Aorta (tissue), 5 donors: ENCODE measurements at regions not wholly inside any gene's neighbourhood (a gene's known extent, or its start where the extent isn't known, plus 50 kb on each side); places are given as distances from the start of the nearest gene placed in this dataset.

Source experiments
- ATAC-seq: fragments of 200-7000 bp; cut with Tn5 transposase; one replicate; pipeline ENCODE4 v1.9.1; 2022; ENCODE audit warnings: moderate library complexity; ENCODE audit not compliant: low FRiP score
- DNase-seq, 2 donors: peaks; one replicate each; pipeline ENCODE4 v3.0.0-alpha.2; 2020
- H3K27ac ChIP-seq, 2 donors: one replicate each; pipeline ENCODE4 v1.5.1; 2013; ENCODE audit warnings: low read length in 2 of 2, mild to moderate bottlenecking in 2 of 2, moderate library complexity in 2 of 2, control low read depth in 1 of 2, inconsistent platforms in 1 of 2, low read depth in 1 of 2
- H3K27me3 ChIP-seq, 2 donors: one replicate each; pipeline ENCODE4 v1.6.1; 2013; ENCODE audit warnings: control low read depth in 1 of 2, low read length in 1 of 2, mild to moderate bottlenecking in 1 of 2, moderate library complexity in 1 of 2; ENCODE audit not compliant: insufficient read depth in 2 of 2, control insufficient read depth in 1 of 2
- H3K36me3 ChIP-seq, 2 donors: one replicate each; pipeline ENCODE4 v1.6.1; 2013; ENCODE audit warnings: control low read depth in 1 of 2, low read length in 1 of 2, mild to moderate bottlenecking in 1 of 2; ENCODE audit not compliant: insufficient read depth in 2 of 2, control insufficient read depth in 1 of 2
- H3K4me1 ChIP-seq, 2 donors: one replicate each; pipeline ENCODE4 v1.6.1; 2013; ENCODE audit warnings: low read length in 2 of 2, control low read depth in 1 of 2, mild to moderate bottlenecking in 1 of 2, moderate library complexity in 1 of 2; ENCODE audit not compliant: insufficient read depth in 2 of 2, control insufficient read depth in 1 of 2
- H3K4me3 ChIP-seq, 2 donors: one replicate each; pipeline ENCODE4 v1.5.1; 2013; ENCODE audit warnings: low read length in 2 of 2, control low read depth in 1 of 2, mild to moderate bottlenecking in 1 of 2
- H3K9me3 ChIP-seq: one replicate; pipeline ENCODE4 v1.6.1; 2013; ENCODE audit warnings: mild to moderate bottlenecking, low read length; ENCODE audit not compliant: control insufficient read depth
- WGBS, 2 donors: extraction: QIAGEN DNeasy Blood & Tissue Kit; methylation state at CpG; one replicate each; pipeline ENCODE4 v1.1.7; 2013; 5-methylcytosine and 5-hydroxymethylcytosine counted together
- intact Hi-C, 2 donors: fragments of 100-400 bp; cut with DNase I; formaldehyde crosslinking; loops; one replicate each; pipeline versions ENCODE4 v1.14.2 to v1.15.0; 2022
- donor health status: healthy with polysubstance abuse.
- donor health status: Bipolar disorder and iron deficiency.
- donor health status: DM: no; HTN: no; CAD: no.
- donor health status: DM: no; HTN: no; CAD: no.
- donor health status: DM: yes; HTN: yes; CAD: no.

GRCh38 chr3:13704174-13704573, 155.2 kb downstream of the FBLN2 start:
- H3K27me3 ChIP-seq: no peaks in the 10 kb centered on the region
- no peak overlapping the region for H3K27ac ChIP-seq
- no peaks in the 10 kb centered on the region for H3K4me1 ChIP-seq
- DNase-seq: no peak
- no peaks in the 10 kb centered on the region for H3K9me3 ChIP-seq
- 89 to 91% methylated on average over 6 of the region's 6 CpGs for WGBS, 2 donors
- intact Hi-C loops: no loop called here
- H3K36me3 ChIP-seq: no peaks in the 10 kb centered on the region
- no peak for ATAC-seq
- no peak overlapping the region for H3K4me3 ChIP-seq

GRCh38 chr3:13703071-13703470, 154.1 kb downstream of the FBLN2 start:
- H3K9me3 ChIP-seq: no peaks in the 10 kb centered on the region
- no peaks in the 10 kb centered on the region for H3K27me3 ChIP-seq
- ATAC-seq (no peak), DNase-seq (peak; percentile 12 to 41)
- intact Hi-C loops: no loop called here
- no peak overlapping the region for H3K27ac ChIP-seq
- WGBS, 2 donors: 83 to 86% methylated on average over 5 of the region's 5 CpGs
- H3K4me1 ChIP-seq: no peaks in the 10 kb centered on the region
- H3K36me3 ChIP-seq: no peaks in the 10 kb centered on the region
- H3K4me3 ChIP-seq: no peak overlapping the region

- peak; percentile 13 to 39 for DNase-seq
- no peaks in the 10 kb centered on the region for H3K27me3 ChIP-seq
- no peaks in the 10 kb centered on the region for H3K4me1 ChIP-seq
- no peak for ATAC-seq
- intact Hi-C loops: no loop called here
- H3K9me3 ChIP-seq: no peaks in the 10 kb centered on the region
- no peak overlapping the region for H3K27ac ChIP-seq
- 82 to 95% methylated on average over 7 of the region's 7 CpGs for WGBS, 2 donors
- no peaks in the 10 kb centered on the region for H3K36me3 ChIP-seq
- no peak overlapping the region for H3K4me3 ChIP-seq
Observed at GRCh38 chr3:13702286-13702685, 153.4 kb downstream of the FBLN2 start.

- intact Hi-C loops: no loop called here
- Histone ChIP-seq H3K4me1 (no peaks in the 10 kb centered on the region), H3K4me3 (no peak overlapping the region), H3K36me3 (no peaks in the 10 kb centered on the region), H3K27me3 (no peaks in the 10 kb centered on the region), H3K27ac (no peak overlapping the region), H3K9me3 (no peaks in the 10 kb centered on the region)
- DNase-seq (peak; percentile 25 to 35), ATAC-seq (no peak)
- 75% methylated on average over 8 of the region's 8 CpGs for WGBS, 2 donors
Observed at GRCh38 chr3:13700889-13701288, 152.0 kb downstream of the FBLN2 start.

GRCh38 chr3:13700362-13700761, 151.4 kb downstream of the FBLN2 start:
- Histone ChIP-seq H3K36me3 (no peaks in the 10 kb centered on the region), H3K4me3 (no peak overlapping the region), H3K4me1 (no peaks in the 10 kb centered on the region), H3K9me3 (no peaks in the 10 kb centered on the region), H3K27ac (no peak overlapping the region), H3K27me3 (no peaks in the 10 kb centered on the region)
- DNase-seq (peak; percentile 21 to 54), ATAC-seq (no peak)
- intact Hi-C loops: no loop called here
- WGBS, 2 donors: 35 to 38% methylated on average over 7 of the region's 7 CpGs

GRCh38 chr3:13696699-13697098, 147.8 kb downstream of the FBLN2 start:
- Histone ChIP-seq H3K27me3 (no peaks in the 10 kb centered on the region), H3K36me3 (no peaks in the 10 kb centered on the region), H3K4me3 (no peak overlapping the region), H3K27ac (no peak overlapping the region), H3K9me3 (peaks cover 3% of the 10 kb centered on the region), H3K4me1 (no peaks in the 10 kb centered on the region)
- intact Hi-C loops: no loop called here
- WGBS, 2 donors: 72 to 73% methylated on average over 2 of the region's 2 CpGs
- ATAC-seq: no peak
- DNase-seq: no peak

- no peaks in the 10 kb centered on the region for H3K36me3 ChIP-seq
- DNase-seq (no peak), ATAC-seq (no peak)
- no peak overlapping the region for H3K4me3 ChIP-seq
- intact Hi-C loops: no loop called here
- no peak overlapping the region for H3K27ac ChIP-seq
- no peaks in the 10 kb centered on the region for H3K4me1 ChIP-seq
- 67 to 68% methylated on average over 3 of the region's 3 CpGs for WGBS, 2 donors
- no peaks in the 10 kb centered on the region for H3K27me3 ChIP-seq
- peaks cover 3% of the 10 kb centered on the region for H3K9me3 ChIP-seq
Observed at GRCh38 chr3:13693441-13693840, 144.5 kb downstream of the FBLN2 start.

GRCh38 chr3:13690636-13691035, 141.7 kb downstream of the FBLN2 start:
- Histone ChIP-seq H3K4me1 (no peaks in the 10 kb centered on the region), H3K27ac (no peak overlapping the region), H3K27me3 (no peaks in the 10 kb centered on the region), H3K9me3 (peaks cover 3% of the 10 kb centered on the region), H3K36me3 (no peaks in the 10 kb centered on the region), H3K4me3 (no peak overlapping the region)
- intact Hi-C loops: no loop called here
- no peak for ATAC-seq
- 50 to 54% methylated on average over 2 of the region's 2 CpGs for WGBS, 2 donors
- DNase-seq: no peak

- Histone ChIP-seq H3K27ac (no peak overlapping the region), H3K9me3 (peaks cover 3% of the 10 kb centered on the region), H3K4me1 (no peaks in the 10 kb centered on the region), H3K27me3 (no peaks in the 10 kb centered on the region), H3K36me3 (no peaks in the 10 kb centered on the region), H3K4me3 (no peak overlapping the region)
- 76 to 79% methylated on average over 9 of the region's 9 CpGs for WGBS, 2 donors
- intact Hi-C loops: no loop called here
- ATAC-seq (no peak), DNase-seq (no peak)
Observed at GRCh38 chr3:13689373-13690260, 140.7 kb downstream of the FBLN2 start.
